ENCODE measurements at regions not wholly inside any gene's neighbourhood (a gene's known extent, or its start where the extent isn't known, plus 50 kb on each side); places are given as distances from the start of the nearest gene placed in this dataset.
A peak's percentile ranks its signal among the peaks of the same experiment; 100 is the strongest.
"Not testable (repeated sequence)": the region's sequence is repeated elsewhere in the genome, so short reads cannot be mapped to it uniquely, and the experiment has no call there.

- DNase-seq = not testable (repeated sequence)
These were observed 233.4 kb upstream of the PIK3R1 start for GRCh38 chr5:67982160-67982559.

- no peak for DNase-seq
These were observed 237.4 kb upstream of the PIK3R1 start for GRCh38 chr5:67978171-67978570.

DNA sequence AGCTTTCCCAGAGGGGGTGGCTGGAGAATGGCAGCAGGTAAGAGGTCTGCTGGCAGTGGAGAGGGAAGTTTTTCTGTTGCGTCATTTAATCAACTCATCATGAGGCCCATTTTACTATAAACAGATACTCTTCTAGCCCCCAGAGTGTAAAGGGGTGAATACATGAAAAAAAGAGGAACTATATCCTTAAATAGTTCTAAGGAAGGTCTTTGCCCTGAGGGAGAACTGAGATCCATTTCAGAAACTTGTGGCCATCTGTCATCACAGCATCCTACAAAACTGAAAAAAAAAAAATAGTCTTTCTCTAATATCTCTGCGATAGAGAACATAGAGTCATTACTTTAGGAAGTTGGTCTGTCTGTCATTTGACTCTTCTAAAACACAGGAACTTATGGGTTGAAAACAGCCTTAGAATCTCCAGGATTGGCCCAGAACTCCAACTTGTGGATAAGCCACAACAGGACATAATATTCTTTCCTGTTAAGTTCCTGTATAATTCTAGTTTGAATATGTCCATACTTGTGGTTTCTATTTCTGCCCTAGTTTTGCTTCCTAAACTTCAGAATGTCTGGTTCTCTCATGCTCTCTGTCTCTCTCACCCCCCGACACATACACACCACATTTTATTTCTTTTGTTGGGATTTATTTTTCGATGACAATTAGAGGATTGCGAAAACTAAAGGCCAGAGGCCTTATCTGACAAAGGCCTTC lies 238.5 kb upstream of the PIK3R1 start:
- peak; percentile 43 to 61 for DNase-seq

DNA sequence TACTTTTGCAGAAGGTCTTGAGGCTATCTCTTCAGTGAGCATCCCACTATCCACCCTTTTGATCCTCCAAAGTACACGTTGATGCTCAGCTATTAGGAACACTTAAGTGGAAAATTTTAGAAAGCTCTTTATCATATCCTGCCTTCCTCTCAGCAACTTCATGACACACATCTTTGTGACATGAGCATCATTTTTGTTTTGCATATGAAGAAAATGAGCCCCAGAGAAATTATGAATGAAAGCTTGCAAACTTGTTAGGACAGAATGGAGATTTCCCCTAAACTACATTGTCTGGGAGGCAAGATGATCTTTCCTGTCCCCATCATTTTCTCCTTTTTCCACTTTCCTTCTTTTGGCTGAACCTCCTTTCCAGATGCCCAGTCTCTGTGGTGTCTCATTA lies 239.4 kb upstream of the PIK3R1 start:
- no peak for DNase-seq

DNA sequence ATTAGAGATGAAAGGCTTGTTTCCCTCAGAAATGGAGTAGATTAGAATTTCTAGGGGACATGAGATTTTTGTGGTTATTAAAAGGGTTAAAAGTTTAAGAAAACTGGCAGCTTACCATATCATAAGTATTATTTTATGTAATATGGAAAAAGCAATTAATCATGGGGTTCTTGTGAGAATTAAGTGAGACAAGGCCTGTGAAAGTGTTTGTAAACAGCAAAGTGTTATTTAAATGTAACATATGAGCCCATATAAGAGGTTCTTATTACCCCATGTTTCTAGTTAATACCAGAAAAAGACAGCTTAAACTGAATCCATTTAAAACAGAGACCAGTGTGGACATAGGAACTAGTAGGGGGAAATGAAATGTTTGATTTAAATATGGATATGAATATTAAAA lies 241.1 kb upstream of the PIK3R1 start:
- no peak for DNase-seq

DNA sequence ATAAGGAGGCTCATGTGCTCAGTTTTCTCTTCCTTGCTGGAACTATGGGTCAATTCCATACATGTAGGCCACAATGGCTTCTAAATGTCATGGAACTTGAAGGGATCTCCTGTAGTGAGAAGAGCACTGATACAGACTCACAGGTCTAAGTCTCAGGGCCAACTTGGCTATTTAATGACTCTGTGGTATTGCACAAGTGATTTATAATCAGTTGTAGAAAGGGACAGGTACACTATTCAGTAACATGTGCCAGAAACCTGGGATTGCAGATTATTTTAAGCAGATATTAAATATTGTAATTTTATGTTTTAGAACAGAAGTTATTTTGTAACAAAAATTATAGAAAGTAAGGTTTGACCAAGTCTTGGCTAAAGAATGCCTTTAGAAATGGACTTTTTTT lies 241.5 kb upstream of the PIK3R1 start:
- no peak for DNase-seq

GRCh38 chr5:67971971-67972821 lies 243.4 kb upstream of the PIK3R1 start:
- peak; percentile 28 to 31 for DNase-seq

GRCh38 chr5:67971223-67971830 lies 244.2 kb upstream of the PIK3R1 start:
- peak in 1 of 2 donors; percentile 54 for DNase-seq

DNA sequence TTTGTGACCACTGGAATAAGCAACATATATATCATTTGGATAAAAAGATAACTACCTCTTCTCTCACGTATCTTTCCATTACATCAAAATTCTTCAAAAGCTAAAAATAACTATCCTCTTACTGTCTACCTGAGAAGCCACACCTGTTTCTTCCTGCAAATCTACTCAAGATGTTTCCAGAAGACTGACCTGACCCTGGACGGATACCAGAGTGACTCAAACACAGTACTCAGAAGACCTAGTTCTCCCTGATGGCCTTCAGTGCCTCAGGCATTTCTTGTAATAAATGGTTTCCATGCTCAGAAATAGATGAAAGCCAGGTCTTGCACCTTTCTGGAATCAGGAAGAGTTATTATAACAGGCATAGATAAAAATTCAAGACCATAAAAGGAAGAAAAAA lies 245.9 kb upstream of the PIK3R1 start:
- no peak for DNase-seq

DNA sequence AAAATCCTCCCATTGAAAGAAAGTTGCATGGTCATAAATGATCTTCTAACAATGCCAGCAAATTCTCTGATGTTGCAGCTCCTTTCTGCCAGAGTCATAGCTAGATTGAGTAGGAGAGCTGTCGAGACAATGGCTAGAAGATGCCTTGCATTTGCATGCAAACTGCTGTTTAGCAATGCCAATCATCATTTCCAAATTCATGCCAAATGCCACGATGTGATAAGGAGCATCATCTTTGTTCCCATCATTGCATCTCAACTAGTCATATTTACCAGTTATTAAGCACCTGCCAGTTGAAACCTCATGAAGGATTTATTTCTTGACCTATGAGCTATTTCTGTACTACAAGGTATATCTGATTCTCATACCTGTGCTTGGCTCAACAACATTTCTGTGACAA lies 246.4 kb upstream of the PIK3R1 start:
- DNase-seq = no peak

GRCh38 chr5:67966712-67967111 lies 248.8 kb upstream of the PIK3R1 start:
- DNase-seq = no peak

- no peak for DNase-seq
These were observed 250.9 kb upstream of the PIK3R1 start for GRCh38 chr5:67964619-67965018.

DNA sequence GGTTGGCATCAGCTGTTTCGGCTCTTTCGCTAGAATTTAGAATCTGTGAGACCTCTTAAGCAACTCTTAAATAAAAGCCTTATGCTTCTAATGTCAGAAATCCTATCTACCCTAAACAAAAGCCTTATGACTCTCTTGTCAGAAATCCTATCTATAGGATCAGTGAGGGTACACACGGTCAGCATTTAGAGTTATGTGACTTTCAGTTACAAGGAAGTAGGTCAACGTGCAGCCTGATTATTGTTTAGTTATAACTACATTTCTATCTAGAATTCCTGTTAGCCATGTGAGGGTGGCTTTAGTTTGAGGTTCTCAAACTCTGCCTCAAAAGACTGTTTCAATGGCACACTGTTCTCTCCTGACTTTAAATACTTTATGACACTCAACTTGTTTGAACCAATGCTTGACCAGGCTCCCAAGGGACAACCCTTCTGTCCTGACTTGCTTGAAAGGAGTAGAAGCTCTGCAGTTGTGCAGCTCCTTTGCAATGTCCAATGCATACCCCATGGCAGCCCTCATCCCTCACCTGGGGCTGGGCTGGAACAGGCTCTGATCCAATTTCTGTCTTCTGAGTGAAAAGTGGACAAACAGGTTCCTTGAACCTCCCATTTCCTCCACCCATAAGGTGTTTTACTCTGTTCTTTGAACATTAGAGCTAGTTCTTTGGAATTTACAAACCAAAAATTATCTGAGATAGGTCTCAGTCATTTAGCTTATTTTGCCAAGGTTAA lies 251.6 kb upstream of the PIK3R1 start:
- no peak for DNase-seq

DNA sequence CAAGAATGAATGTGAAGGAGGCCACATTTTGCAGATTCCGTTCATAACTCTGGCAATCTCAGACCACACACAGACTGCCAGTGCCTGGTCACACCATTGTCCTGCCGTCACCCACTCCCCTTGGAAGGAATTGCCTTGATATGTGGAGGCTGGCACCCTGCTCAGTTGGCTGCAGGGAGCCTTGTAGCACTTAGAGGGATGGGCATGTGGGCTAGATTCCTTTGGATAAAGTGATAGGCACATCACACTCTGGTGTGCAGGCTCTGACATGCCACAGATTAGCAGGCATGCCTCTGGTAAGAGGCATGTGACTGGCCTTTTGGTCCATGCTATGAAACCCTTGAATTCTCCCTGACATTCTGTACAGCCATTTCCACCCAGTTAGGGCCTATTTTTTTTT lies 254.6 kb upstream of the PIK3R1 start:
- DNase-seq = no peak

DNA sequence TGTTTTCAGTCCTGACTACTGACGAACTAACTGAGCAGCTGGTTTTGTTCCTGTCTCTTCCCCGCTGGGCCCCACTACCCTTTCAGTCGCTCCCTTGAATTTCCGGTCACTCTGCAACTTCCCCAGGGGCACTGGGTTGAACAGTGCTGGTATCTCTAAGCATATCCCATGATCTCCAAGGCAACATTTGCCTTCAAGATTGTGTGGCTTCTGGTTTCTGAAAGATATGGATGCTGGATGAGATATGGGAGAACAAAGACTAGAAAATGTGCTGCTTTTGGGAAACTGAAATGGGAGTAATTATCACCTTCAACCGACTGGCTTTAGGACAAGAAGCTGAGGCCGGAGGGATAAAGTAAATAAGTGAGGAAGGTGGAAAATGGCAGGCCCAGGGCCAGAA lies 258.2 kb upstream of the PIK3R1 start:
- DNase-seq = peak in 1 of 2 donors; percentile 11

GRCh38 chr5:67954351-67954750 lies 261.2 kb upstream of the PIK3R1 start:
- no peak for DNase-seq

GRCh38 chr5:67942421-67942820 lies 273.1 kb upstream of the PIK3R1 start:
- no peak for DNase-seq

- DNase-seq = no peak
These were observed 273.7 kb upstream of the PIK3R1 start for GRCh38 chr5:67941614-67942401.

- peak; percentile 81 to 87 for DNase-seq
These were observed 279.5 kb upstream of the PIK3R1 start for GRCh38 chr5:67935908-67936566.

- DNase-seq = no peak
These were observed 280.6 kb upstream of the PIK3R1 start for GRCh38 chr5:67934976-67935375.

DNA sequence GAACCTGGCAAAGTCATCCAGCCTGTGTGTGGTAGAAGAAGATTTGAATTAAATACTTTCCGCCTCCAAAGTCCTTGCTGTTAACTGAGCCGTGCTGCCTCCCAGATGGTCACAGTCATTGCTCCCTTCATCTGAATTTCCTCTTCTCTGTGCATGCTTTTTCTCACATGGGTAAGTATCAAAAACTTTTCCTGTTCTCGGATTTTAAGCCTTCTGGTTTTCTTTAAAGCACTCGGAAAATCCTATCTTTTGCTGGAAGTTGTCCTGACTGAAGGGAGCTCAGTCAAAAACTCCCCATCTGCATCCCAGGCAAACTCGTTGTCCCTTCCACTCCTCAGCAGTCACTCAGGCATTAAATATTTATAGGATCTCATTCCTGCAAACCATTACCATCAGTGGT lies 290.0 kb upstream of the PIK3R1 start:
- no peak for DNase-seq

Measured in inflammatory macrophage (primary cell).